NCI-H1417 (cell line): ENCODE measurements at regions not wholly inside any gene's neighbourhood (a gene's known extent, or its start where the extent isn't known, plus 50 kb on each side); places are given as distances from the start of the nearest gene placed in this dataset.
"Not testable (repeated sequence)": the region's sequence is repeated elsewhere in the genome, so short reads cannot be mapped to it uniquely, and the experiment has no call there.

Experiments used
- DNase-seq, 3 experiments: peaks; one replicate each; lab custom pipeline; 2025; lab: John Stamatoyannopoulos, UW

DNA sequence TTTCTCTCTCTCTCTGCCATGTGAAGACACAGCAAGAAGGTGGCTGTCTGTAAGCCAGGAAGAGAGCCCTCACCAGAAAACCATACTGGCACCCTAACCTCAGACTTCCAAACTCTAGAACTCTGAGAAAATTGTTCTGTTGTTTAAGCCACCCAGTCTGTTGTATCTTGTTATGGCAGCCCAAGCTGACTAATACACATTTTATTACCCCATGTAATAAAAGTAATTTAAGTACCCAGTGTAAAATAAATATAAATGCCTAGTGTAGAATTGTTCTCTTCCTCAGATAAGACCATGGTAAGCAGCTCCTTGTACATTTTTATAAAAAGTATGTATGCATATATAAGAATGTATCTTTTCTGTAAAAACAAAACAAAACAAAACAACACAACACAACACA is 119.7 kb downstream of the DTL start:
- no peak for DNase-seq

DNA sequence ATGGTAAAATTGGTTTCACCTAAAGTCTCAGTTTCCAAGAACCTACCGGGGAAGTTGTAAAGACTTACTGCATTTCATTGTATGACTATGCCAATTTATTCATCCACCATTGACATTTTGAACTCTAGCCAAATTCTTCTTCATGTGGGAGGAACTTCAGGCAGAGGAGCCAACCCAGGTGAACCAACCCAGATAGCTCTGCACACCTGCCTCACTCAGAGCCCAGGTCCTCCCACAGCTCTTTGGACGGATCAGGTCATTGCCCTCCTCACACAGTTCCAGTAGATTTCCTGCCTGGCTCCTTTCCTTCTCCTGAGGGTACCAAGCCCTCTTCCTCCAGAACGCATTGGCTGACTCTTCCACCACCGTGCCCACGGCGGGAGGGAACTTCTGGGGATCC is 121.7 kb downstream of the DTL start:
- DNase-seq = no peak

DNA sequence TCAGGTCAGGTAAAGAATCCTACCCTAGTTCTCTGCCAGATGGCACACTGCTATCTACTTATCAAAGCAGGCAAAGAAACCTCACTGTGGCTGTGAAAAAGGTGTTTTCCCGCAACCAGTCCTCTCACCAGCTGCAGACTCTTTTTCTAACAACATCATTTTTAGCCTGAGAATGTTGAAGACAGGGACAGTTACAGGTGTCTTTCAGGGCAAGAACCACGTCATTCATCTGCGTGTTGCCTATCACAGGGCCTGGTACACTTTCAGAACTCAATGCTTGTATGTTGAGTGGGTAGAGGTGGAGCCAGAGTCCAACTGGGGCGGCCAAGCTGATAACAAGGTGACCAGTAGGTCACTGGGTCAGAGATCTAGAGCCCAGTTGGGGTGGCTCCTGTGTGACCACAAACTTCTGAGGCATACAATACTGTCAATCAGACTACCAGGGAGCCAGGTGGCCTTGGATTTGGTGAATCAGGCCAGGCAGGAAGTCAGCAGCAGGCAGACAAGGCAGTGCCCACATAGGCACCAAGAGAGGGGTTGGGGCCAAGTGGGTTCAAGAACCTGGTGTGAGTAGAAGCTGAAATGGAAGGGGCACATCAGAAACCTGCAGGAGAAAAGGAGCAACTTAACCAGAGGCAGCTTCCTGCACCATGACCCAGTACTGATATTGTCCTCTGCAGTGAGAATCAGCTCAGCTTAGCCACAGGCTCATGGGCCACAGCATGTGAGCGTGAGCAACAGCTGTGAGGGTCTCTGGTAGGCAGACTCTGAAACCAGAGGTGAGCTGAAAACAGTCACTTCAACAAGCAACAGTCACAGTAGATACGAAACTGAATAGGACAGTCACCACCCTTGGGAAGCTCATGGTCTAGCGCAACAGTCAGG is 123.6 kb downstream of the DTL start:
- DNase-seq = no peak

DNA sequence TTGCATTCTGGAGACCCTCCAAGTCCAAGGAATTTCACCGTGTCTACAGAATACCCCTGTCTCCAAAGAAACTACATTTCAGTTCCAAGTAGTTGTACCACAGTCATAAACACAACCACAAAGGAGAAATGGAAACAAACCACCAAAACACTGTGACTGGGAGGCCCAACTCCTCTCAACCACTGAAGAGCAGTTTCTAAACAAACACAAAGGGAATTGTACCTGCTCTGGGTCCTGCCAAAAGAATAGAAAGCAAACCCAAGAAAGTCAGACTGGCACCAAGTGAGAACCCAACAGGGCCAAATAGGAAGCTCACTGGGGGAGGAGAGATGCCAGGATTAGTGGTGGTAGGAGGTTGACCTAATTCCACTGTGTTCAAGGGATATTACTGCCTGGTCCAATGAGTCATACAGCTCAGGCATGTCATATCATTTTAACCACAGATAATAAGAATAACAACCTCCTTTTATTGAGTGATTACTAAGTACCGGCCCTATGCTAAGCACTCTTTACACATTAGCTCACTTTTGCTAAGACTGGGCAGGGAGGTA is 123.9 kb upstream of the PPP2R5A start:
- no peak for DNase-seq

GRCh38 chr1:212162635-212163034 is 122.6 kb upstream of the PPP2R5A start:
- DNase-seq = no peak

DNA sequence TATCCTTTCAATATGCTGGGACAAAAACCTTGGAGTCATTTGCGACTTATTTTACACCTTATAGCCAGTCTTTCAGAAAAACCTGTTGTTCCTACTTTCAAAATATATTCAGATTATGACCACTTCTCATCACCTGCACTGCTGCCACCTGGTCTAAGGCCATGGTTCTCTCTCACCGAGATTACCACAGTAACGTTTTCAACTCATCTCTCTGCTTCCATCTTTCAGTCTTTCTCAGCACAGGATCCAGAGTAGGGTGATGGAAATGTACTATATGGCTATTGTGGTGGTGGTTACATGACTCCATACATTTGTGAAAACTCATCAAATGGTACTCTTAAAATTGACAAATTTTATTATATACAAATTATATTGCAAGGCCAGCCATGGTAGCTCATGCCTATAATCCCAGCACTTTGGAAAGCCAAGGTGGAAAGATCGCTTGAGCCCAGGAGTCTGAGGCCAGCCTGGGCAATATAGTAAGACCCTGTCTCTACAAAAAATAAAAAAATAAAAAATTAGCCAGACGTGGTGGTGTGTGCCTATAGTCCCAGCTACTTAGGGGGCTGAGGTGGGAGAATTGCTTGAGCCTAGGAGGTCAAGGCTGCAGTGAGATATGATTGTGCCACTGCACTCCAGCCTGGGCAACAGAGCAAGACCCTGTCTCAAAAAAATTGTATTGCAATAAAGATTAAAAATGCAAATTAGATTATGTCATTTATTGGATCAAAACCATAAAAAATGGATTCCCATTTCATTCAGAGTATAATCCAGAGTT is 120.9 kb upstream of the PPP2R5A start:
- no peak for DNase-seq

GRCh38 chr1:212166244-212166643 is 119.0 kb upstream of the PPP2R5A start:
- DNase-seq = no peak

- no peak for DNase-seq
Observed at GRCh38 chr1:212166644-212167043, 118.6 kb upstream of the PPP2R5A start.

GRCh38 chr1:212167098-212167497 is 118.1 kb upstream of the PPP2R5A start:
- DNase-seq = peak in 1 of 3 experiments; percentile 9

- no peak for DNase-seq
Observed at GRCh38 chr1:212173567-212173966, 111.6 kb upstream of the PPP2R5A start.

GRCh38 chr1:212174295-212174694 is 110.9 kb upstream of the PPP2R5A start:
- not testable (repeated sequence) for DNase-seq

- DNase-seq = no peak
Observed at GRCh38 chr1:212177542-212177941, 107.7 kb upstream of the PPP2R5A start.

DNA sequence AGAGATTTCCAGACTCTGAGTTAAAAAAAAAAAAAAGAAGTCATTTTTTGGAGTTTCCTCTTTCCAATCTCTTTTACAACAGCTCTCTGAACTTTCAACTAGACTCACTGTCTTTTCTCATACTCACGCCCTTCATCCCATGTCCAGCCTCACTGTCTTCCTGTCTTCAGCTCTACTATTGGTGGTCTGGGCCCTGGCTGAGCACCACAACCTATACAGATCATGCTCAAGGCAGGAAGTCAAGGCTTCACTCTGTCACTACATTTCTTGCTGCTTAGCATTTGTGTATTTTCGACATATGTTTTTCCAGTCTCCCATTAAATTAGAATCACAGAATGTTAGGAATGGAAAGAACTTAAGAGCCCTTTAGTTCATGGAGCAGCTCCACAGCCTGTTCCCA is 106.4 kb upstream of the PPP2R5A start:
- no peak for DNase-seq

DNA sequence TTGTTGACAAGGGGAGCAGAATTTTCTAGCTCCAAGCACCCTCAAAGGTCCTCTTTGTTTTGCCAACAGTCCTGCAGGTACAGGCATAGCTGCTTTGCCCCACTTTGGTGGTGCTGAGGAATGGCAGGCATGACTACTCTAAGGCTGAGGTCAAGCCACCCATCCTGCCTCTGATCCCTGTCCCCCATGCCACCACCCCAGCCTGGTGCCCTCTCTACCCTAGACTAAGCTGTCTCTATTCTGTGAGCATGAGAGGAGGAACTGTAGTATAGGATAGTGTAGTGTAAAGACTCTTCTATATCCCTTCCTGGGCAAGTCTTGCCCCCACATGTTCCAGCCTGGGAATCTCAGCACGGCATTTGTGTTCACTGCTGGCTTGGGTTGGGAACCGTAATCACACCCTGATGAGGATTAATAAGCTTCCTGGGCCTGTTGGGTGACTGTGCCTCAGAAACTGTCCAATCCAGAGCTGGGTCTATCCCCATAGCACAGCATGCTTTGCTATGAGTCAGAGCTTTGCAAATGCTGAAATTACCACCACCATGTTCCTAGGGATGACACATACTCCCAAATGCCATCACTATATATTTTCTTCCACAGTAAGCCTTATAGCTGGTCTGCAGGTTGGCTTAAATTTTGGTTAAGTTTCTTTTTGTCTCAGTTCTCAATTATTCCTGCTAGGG is 105.7 kb upstream of the PPP2R5A start:
- no peak for DNase-seq

- DNase-seq = no peak
Observed at GRCh38 chr1:212181015-212181882, 104.0 kb upstream of the PPP2R5A start.

GRCh38 chr1:212182171-212182570 is 103.0 kb upstream of the PPP2R5A start:
- no peak for DNase-seq

DNA sequence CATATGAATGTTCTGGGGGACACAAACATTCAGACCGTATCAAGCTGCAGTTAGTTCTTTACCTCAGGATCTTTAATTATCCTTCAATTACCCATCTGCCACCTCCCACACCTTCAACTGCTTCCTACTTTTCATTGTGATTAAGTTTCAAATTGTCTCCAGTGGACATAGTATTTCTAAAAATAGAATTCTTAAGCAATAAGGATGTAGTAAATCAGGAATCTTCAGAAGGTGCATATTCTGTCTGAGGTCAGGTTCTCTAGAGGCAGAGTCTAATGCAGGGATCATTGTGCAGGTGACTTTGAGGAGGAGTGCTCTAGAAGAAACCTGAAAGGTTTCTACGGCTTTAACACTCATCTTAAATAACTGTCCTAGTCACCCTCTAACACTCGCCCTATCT is 102.6 kb upstream of the PPP2R5A start:
- no peak for DNase-seq

GRCh38 chr1:212186427-212187207 is 98.6 kb upstream of the PPP2R5A start:
- no peak for DNase-seq

GRCh38 chr1:212188599-212189351 is 96.4 kb upstream of the PPP2R5A start:
- DNase-seq = no peak

DNA sequence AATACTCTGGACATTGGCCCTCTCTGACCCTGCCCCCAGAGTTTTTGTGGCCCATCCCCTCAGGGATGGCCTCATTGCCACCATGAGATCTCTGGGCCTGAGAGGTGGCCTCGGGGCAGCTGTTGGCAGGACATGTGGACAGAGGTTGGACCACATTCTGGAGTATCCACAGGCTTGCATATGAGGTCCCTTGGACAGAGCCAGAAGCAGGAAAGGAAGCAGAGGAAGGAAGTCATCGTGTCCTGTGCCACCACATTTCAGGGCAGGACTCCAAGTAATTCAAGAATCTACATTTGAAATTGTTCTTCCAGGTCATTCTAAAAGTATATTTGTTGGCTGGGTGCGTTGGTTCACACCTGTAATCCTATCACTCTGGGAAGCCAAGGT is 95.9 kb upstream of the PPP2R5A start:
- no peak for DNase-seq
